A204.1 (cell line): ENCODE measurements at regions not wholly inside any gene's neighbourhood (a gene's known extent, or its start where the extent isn't known, plus 50 kb on each side); places are given as distances from the start of the nearest gene placed in this dataset.

ENCODE experiments used
- FAIRE-seq: peaks from 2 replicates; lab custom pipeline; 2012; peaks lifted over from hg19 to GRCh38; lab: Jason Lieb, UNC

- no peak for FAIRE-seq
These were observed 115.2 kb upstream of the WWC1 start for GRCh38 chr5:168176251-168176650.

- no peak for FAIRE-seq
These were observed 114.5 kb upstream of the WWC1 start for GRCh38 chr5:168176941-168177340.

- no peak for FAIRE-seq
These were observed 113.5 kb upstream of the WWC1 start for GRCh38 chr5:168177831-168178450.

GRCh38 chr5:168179192-168179593 lies 112.3 kb upstream of the WWC1 start:
- no peak for FAIRE-seq

GRCh38 chr5:168182269-168182668 lies 109.2 kb upstream of the WWC1 start:
- FAIRE-seq = no peak

GRCh38 chr5:168184103-168184502 lies 107.3 kb upstream of the WWC1 start:
- FAIRE-seq = no peak

GRCh38 chr5:168186289-168187074 lies 105.0 kb upstream of the WWC1 start:
- FAIRE-seq = no peak

- FAIRE-seq = no peak
These were observed 103.8 kb upstream of the WWC1 start for GRCh38 chr5:168187614-168188013.

- no peak for FAIRE-seq
These were observed 103.3 kb upstream of the WWC1 start for GRCh38 chr5:168188182-168188581.

GRCh38 chr5:168192120-168192519 lies 99.3 kb upstream of the WWC1 start:
- FAIRE-seq = no peak

- no peak for FAIRE-seq
These were observed 97.8 kb upstream of the WWC1 start for GRCh38 chr5:168193493-168194250.

- no peak for FAIRE-seq
These were observed 96.3 kb upstream of the WWC1 start for GRCh38 chr5:168195110-168195509.

GRCh38 chr5:168198359-168198758 lies 93.1 kb upstream of the WWC1 start:
- FAIRE-seq = no peak

- FAIRE-seq = no peak
These were observed 88.4 kb upstream of the WWC1 start for GRCh38 chr5:168202996-168203395.

GRCh38 chr5:168204165-168204564 lies 87.3 kb upstream of the WWC1 start:
- no peak for FAIRE-seq

GRCh38 chr5:168207450-168208029 lies 83.9 kb upstream of the WWC1 start:
- FAIRE-seq = no peak

- no peak for FAIRE-seq
These were observed 82.0 kb upstream of the WWC1 start for GRCh38 chr5:168209244-168209995.

GRCh38 chr5:168209997-168210396 lies 81.4 kb upstream of the WWC1 start:
- FAIRE-seq = no peak

- FAIRE-seq = no peak
These were observed 80.2 kb upstream of the WWC1 start for GRCh38 chr5:168211245-168211644.

GRCh38 chr5:168211936-168212335 lies 79.5 kb upstream of the WWC1 start:
- FAIRE-seq = no peak

- FAIRE-seq = no peak
These were observed 77.4 kb upstream of the WWC1 start for GRCh38 chr5:168214071-168214470.

GRCh38 chr5:168214886-168215285 lies 76.6 kb upstream of the WWC1 start:
- FAIRE-seq = no peak
